ENCODE measurements at regions not wholly inside any gene's neighbourhood (a gene's known extent, or its start where the extent isn't known, plus 50 kb on each side); places are given as distances from the start of the nearest gene placed in this dataset.

- DNase-seq (peak; percentile 8), ATAC-seq (ENCODE audit: low read depth) (no peak)
- Histone ChIP-seq H3K56ac (ENCODE audit: extremely low read depth, insufficient read depth, low read length) (no peak overlapping the region), H4K5ac (ENCODE audit: low read depth, low read length) (no peak overlapping the region), H2BK20ac (ENCODE audit: low read depth, low read length) (no peak overlapping the region), H2AFZ (replicated peaks; ENCODE audit: low read length, poor library complexity) (no peak overlapping the region), H3K9me1 (ENCODE audit: insufficient read depth, low read length) (no peaks in the 10 kb centered on the region), H3K36me3 (ENCODE audit: control insufficient read depth, insufficient read depth, low read length) (no peaks in the 10 kb centered on the region), H4K20me1 (ENCODE audit: insufficient read depth, low read length) (no peaks in the 10 kb centered on the region), H3K4me1 (ENCODE audit: control insufficient read depth, insufficient read depth, low read length) (peaks cover 3% of the 10 kb centered on the region; the same call in 1 of the 2 replicates), H4K8ac (ENCODE audit: low read depth in 2 of 2, low read length in 2 of 2) (no peak overlapping the region), H2BK5ac (ENCODE audit: low read depth, low read length, poor library complexity, severe bottlenecking) (no peak overlapping the region), H3K9me3 (ENCODE audit: control insufficient read depth, insufficient read depth, low read length) (no peaks in the 10 kb centered on the region), H3K27ac (ENCODE audit: insufficient read depth, low read length) (no peak overlapping the region), H3K27me3 (ENCODE audit: control insufficient read depth, insufficient read depth, low read length) (no peaks in the 10 kb centered on the region), H4K91ac (ENCODE audit: insufficient read depth, low read depth, low read length) (no peak overlapping the region), H2AK5ac (ENCODE audit: low read depth, low read length) (no peak overlapping the region), H3K18ac (ENCODE audit: low read depth, low read length) (no peak overlapping the region), H3K4ac (ENCODE audit: low read depth, low read length) (no peak overlapping the region), H2BK15ac (ENCODE audit: low read depth, low read length) (no peak overlapping the region), H3K79me1 (ENCODE audit: low read depth in 1 of 2, low read length in 2 of 2) (no peaks in the 10 kb centered on the region), H3K9ac (ENCODE audit: low read depth, low read length) (no peak overlapping the region), H2BK120ac (ENCODE audit: low read depth, low read length) (no peak overlapping the region), H3K4me3 (ENCODE audit: insufficient read depth, low read depth, low read length) (no peak overlapping the region), H2AK9ac (replicated peaks; ENCODE audit: low read depth, low read length, poor library complexity) (no peak overlapping the region), H3K14ac (replicated peaks; ENCODE audit: low read depth, low read length) (no peak overlapping the region), H3K4me2 (ENCODE audit: low read depth, low read length) (no peak overlapping the region), H3K23ac (ENCODE audit: low read depth, low read length) (no peak overlapping the region)
- no CpG with 5 or more reads among the region's 1 CpG for WGBS, 2 experiments (ENCODE audit: extremely low coverage in 2 of 2, insufficient read length in 1 of 2)
- dilution Hi-C loops (cut with HindIII; ENCODE audit: low sequenced_read_pairs, unreplicated experiment) (no loop called here), in situ Hi-C loops (cut with MboI; ENCODE audit: low sequenced_read_pairs) (no loop called here), intact Hi-C loops (cut with micrococcal nuclease) (no loop called here)
- TF ChIP-seq CHD1 (IDR thresholded peaks at IDR 0.05; ENCODE audit: low read depth, low read length) (no peak), RAD21 (IDR thresholded peaks at IDR 0.05; ENCODE audit: low read length) (no peak), BHLHE40 (IDR thresholded peaks at IDR 0.05; ENCODE audit: low read depth, low read length) (no peak), CEBPB (IDR thresholded peaks at IDR 0.05; ENCODE audit: low read depth, low read length) (no peak)
- BruUV-seq (replicated peaks): no TSS peak
- POLR2A ChIA-PET (ENCODE audit: unreplicated experiment): no interaction called here
- CTCF ChIA-PET: no interaction called here
Observed at GRCh38 chr4:119930546-119930945, 136.1 kb downstream of the MAD2L1 start.
